ENCODE measurements at regions not wholly inside any gene's neighbourhood (a gene's known extent, or its start where the extent isn't known, plus 50 kb on each side); places are given as distances from the start of the nearest gene placed in this dataset.

DNA sequence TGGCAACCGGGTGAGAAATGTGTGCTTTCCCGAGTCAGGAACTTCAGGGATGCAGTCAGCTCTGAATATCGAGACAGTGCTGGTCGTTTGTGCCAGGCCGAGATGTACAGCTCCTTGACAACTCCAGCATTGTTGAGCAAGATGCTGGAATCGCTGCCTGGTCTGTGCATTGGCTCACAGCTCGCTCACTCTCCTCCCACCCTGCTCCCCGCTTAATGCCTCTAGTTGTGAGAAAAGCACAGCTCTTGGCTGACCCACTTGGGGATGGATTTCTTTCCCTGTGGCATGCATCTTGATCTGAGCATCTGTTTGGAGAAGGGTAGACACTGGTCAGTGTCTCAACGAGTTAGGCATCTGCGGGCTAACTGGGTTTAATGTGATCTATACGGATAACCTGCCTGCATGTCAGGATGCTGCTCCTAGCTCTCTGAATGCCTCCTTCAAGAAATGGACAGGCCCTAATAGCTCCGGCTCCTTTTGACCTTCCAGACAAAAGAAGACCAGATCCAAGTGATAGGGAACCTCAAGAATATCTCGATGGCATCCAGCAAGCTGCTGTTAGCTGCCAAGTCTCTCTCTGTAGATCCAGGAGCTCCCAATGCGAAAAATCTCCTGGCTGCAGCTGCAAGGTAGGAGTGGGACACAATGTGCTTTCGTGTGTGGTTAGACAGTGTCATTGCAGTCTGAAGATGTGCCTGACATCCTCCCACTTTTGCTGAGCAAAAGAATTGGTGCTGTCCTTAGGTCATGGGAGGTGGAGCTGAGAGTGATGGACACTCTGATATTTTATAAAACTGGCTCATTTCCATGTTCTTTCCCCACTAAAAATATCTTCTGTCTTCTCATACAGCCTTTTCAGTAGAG is 302.2 kb upstream of the TPM1 start:
- H3K4me2 ChIP-seq (ENCODE audit: insufficient read depth, low read length, poor library complexity, severe bottlenecking) = no peak overlapping the region
- H3K4me1 ChIP-seq (ENCODE audit: control insufficient read depth in 2 of 2, insufficient read depth in 1 of 2, low read depth in 1 of 2, low read length in 2 of 2) = peaks cover 13 to 23% of the 10 kb centered on the region in 2 donors
- no peak overlapping the region for H4K91ac ChIP-seq (ENCODE audit: low read depth, low read length, poor library complexity)
- H3K23ac ChIP-seq (ENCODE audit: low read depth, low read length, poor library complexity) = no peak overlapping the region
- no peak overlapping the region for H3K14ac ChIP-seq (ENCODE audit: low read length)
- WGBS, 2 donors (ENCODE audit: extremely low coverage in 2 of 2, insufficient read length in 2 of 2, insufficient replicate concordance in 1 of 2) = no CpG with 5 or more reads among the region's 15 CpGs
- no peak for DNase-seq (ENCODE audit: low spot score)
- H2BK12ac ChIP-seq (ENCODE audit: low read length) = no peak overlapping the region
- no peaks in the 10 kb centered on the region for H3K9me3 ChIP-seq (replicated peaks in 1 of 2; ENCODE audit: control insufficient read depth in 2 of 2, insufficient read depth in 1 of 2, low read depth in 1 of 2, low read length in 2 of 2)
- peaks cover 0 to 5% of the 10 kb centered on the region in 2 donors for H3K36me3 ChIP-seq (replicated peaks in 1 of 2; ENCODE audit: control insufficient read depth in 2 of 2, insufficient read depth in 2 of 2, low read length in 2 of 2)
- H3K4ac ChIP-seq (ENCODE audit: low read length) = no peak overlapping the region
- H3K9ac ChIP-seq (ENCODE audit: low read depth, low read length, poor library complexity) = no peak overlapping the region
- no peak overlapping the region for H2BK15ac ChIP-seq (ENCODE audit: low read length)
- H2AK5ac ChIP-seq (ENCODE audit: low read depth, low read length) = peak overlapping the region; percentile 30
- H3K79me1 ChIP-seq (ENCODE audit: low read depth, low read length) = no peaks in the 10 kb centered on the region
- H2BK120ac ChIP-seq (ENCODE audit: low read depth, low read length) = no peak overlapping the region
- H4K8ac ChIP-seq (ENCODE audit: low read depth, low read length) = no peak overlapping the region
- H3K18ac ChIP-seq (ENCODE audit: low read length) = peak overlapping the region; percentile 58
- no peak overlapping the region for H2BK5ac ChIP-seq (ENCODE audit: low read length)
- H2AFZ ChIP-seq (ENCODE audit: low read length) = no peak overlapping the region
- H3K27me3 ChIP-seq (ENCODE audit: control insufficient read depth in 3 of 3, insufficient read depth in 3 of 3, low read depth in 1 of 3, low read length in 3 of 3) = no peaks in the 10 kb centered on the region
- H3K27ac ChIP-seq (replicated peaks; ENCODE audit: low read length) = no peak overlapping the region
- H3K4me3 ChIP-seq (ENCODE audit: low read length in 2 of 2) = no peak overlapping the region

DNA sequence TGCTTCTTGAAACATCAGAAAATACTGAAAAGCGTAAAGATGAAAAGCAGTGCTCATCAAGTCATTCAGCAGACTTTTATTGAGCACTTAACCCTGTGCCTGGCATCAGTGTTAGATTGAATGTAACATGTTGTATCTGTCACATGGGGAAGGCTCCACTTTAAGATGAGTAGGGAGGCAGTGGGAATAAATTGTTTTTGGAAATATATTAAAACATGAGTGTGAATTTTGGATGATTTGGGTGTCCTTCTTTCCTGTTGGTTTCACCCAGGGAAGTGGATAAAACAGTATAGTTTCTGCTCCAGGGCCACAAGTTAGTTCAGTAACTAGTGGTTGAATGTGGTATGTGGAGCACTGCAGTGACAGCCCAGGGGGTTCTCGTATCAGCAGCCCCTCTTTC is 301.4 kb upstream of the TPM1 start:
- DNase-seq (ENCODE audit: low spot score) = no peak
- H2BK120ac ChIP-seq (ENCODE audit: low read depth, low read length) = no peak overlapping the region
- H3K18ac ChIP-seq (ENCODE audit: low read length) = no peak overlapping the region
- H3K79me1 ChIP-seq (ENCODE audit: low read depth, low read length) = no peaks in the 10 kb centered on the region
- H3K4ac ChIP-seq (ENCODE audit: low read length) = no peak overlapping the region
- H3K4me3 ChIP-seq (ENCODE audit: low read length in 2 of 2) = no peak overlapping the region
- no CpG with 5 or more reads among the region's 2 CpGs for whole genome bisulfite sequencing, 2 donors (ENCODE audit: extremely low coverage in 2 of 2, insufficient read length in 2 of 2, insufficient replicate concordance in 1 of 2)
- no peak overlapping the region for H2AK5ac ChIP-seq (ENCODE audit: low read depth, low read length)
- no peak overlapping the region for H3K27ac ChIP-seq (replicated peaks; ENCODE audit: low read length)
- H3K9ac ChIP-seq (ENCODE audit: low read depth, low read length, poor library complexity) = no peak overlapping the region
- H3K36me3 ChIP-seq (replicated peaks in 1 of 2; ENCODE audit: control insufficient read depth in 2 of 2, insufficient read depth in 2 of 2, low read length in 2 of 2) = peaks cover 0 to 5% of the 10 kb centered on the region in 2 donors
- no peak overlapping the region for H2BK12ac ChIP-seq (ENCODE audit: low read length)
- H4K91ac ChIP-seq (ENCODE audit: low read depth, low read length, poor library complexity) = no peak overlapping the region
- H3K4me2 ChIP-seq (ENCODE audit: insufficient read depth, low read length, poor library complexity, severe bottlenecking) = no peak overlapping the region
- H3K14ac ChIP-seq (ENCODE audit: low read length) = no peak overlapping the region
- no peak overlapping the region for H2AFZ ChIP-seq (ENCODE audit: low read length)
- no peak overlapping the region for H4K8ac ChIP-seq (ENCODE audit: low read depth, low read length)
- no peak overlapping the region for H2BK5ac ChIP-seq (ENCODE audit: low read length)
- H2BK15ac ChIP-seq (ENCODE audit: low read length) = no peak overlapping the region
- no peaks in the 10 kb centered on the region for H3K9me3 ChIP-seq (replicated peaks in 1 of 2; ENCODE audit: control insufficient read depth in 2 of 2, insufficient read depth in 1 of 2, low read depth in 1 of 2, low read length in 2 of 2)
- H3K27me3 ChIP-seq (ENCODE audit: control insufficient read depth in 3 of 3, insufficient read depth in 3 of 3, low read depth in 1 of 3, low read length in 3 of 3) = no peaks in the 10 kb centered on the region
- no peak overlapping the region for H3K23ac ChIP-seq (ENCODE audit: low read depth, low read length, poor library complexity)
- peaks cover 13 to 23% of the 10 kb centered on the region in 2 donors for H3K4me1 ChIP-seq (ENCODE audit: control insufficient read depth in 2 of 2, insufficient read depth in 1 of 2, low read depth in 1 of 2, low read length in 2 of 2)

DNA sequence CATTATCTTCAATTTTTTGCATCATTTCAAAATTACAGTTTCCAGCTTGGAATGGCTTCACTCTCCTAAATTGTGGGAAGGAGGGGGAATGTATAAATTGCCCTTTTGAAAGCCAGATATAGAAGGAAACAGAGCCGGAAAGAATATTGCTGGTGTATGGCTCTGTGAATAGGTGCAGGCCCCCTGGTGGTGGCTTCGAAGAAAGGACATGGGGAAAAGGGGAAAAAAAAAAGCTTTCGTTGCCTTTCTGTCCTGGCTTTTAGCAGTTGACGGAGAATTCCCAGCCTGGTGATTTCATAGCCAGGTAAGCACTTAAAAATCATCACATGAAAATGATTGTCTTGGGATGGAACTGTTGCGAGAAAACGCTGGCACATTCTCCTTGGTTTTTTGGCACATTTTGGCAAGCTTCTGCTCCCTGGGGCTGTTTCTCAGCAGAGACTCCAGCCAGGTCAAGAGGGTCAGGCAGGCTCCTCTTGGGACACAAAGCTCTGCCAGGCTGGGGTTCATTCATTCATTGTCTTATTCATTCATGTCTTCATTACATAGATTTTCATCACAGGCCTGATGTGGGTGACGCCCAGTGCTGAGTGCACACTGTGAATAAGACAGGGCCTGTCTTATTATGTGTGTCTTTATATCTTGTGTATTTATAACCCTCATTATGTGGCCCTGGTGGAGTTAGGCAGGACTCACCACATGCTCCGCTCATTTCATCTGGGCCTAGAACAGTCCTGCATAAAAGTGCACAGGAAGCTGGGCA is 300.0 kb upstream of the TPM1 start:
- Histone ChIP-seq H3K4ac (ENCODE audit: low read length) (no peak overlapping the region), H3K79me1 (ENCODE audit: low read depth, low read length) (no peaks in the 10 kb centered on the region), H2AFZ (ENCODE audit: low read length) (peak overlapping the region; percentile 30), H3K14ac (ENCODE audit: low read length) (no peak overlapping the region), H3K4me2 (ENCODE audit: insufficient read depth, low read length, poor library complexity, severe bottlenecking) (peak overlapping the region; percentile 43), H3K27ac (replicated peaks; ENCODE audit: low read length) (peak overlapping the region; percentile 33), H3K18ac (ENCODE audit: low read length) (no peak overlapping the region), H3K9me3 (replicated peaks in 1 of 2; ENCODE audit: control insufficient read depth in 2 of 2, insufficient read depth in 1 of 2, low read depth in 1 of 2, low read length in 2 of 2) (no peaks in the 10 kb centered on the region), H3K27me3 (ENCODE audit: control insufficient read depth in 3 of 3, insufficient read depth in 3 of 3, low read depth in 1 of 3, low read length in 3 of 3) (no peaks in the 10 kb centered on the region), H3K36me3 (replicated peaks in 1 of 2; ENCODE audit: control insufficient read depth in 2 of 2, insufficient read depth in 2 of 2, low read length in 2 of 2) (peaks cover 0 to 5% of the 10 kb centered on the region in 2 donors), H2BK12ac (ENCODE audit: low read length) (no peak overlapping the region), H2BK15ac (ENCODE audit: low read length) (no peak overlapping the region), H3K4me1 (ENCODE audit: control insufficient read depth in 2 of 2, insufficient read depth in 1 of 2, low read depth in 1 of 2, low read length in 2 of 2) (peaks cover 13 to 23% of the 10 kb centered on the region in 2 donors), H3K9ac (ENCODE audit: low read depth, low read length, poor library complexity) (no peak overlapping the region), H2AK5ac (ENCODE audit: low read depth, low read length) (no peak overlapping the region), H3K4me3 (ENCODE audit: low read length in 2 of 2) (no peak overlapping the region), H4K8ac (ENCODE audit: low read depth, low read length) (no peak overlapping the region), H3K23ac (ENCODE audit: low read depth, low read length, poor library complexity) (no peak overlapping the region), H4K91ac (ENCODE audit: low read depth, low read length, poor library complexity) (no peak overlapping the region), H2BK5ac (ENCODE audit: low read length) (no peak overlapping the region), H2BK120ac (ENCODE audit: low read depth, low read length) (no peak overlapping the region)
- WGBS, 2 donors (ENCODE audit: extremely low coverage in 2 of 2, insufficient read length in 2 of 2, insufficient replicate concordance in 1 of 2) = no CpG with 5 or more reads among the region's 8 CpGs
- DNase-seq (ENCODE audit: low spot score) = peak; percentile 67

DNA sequence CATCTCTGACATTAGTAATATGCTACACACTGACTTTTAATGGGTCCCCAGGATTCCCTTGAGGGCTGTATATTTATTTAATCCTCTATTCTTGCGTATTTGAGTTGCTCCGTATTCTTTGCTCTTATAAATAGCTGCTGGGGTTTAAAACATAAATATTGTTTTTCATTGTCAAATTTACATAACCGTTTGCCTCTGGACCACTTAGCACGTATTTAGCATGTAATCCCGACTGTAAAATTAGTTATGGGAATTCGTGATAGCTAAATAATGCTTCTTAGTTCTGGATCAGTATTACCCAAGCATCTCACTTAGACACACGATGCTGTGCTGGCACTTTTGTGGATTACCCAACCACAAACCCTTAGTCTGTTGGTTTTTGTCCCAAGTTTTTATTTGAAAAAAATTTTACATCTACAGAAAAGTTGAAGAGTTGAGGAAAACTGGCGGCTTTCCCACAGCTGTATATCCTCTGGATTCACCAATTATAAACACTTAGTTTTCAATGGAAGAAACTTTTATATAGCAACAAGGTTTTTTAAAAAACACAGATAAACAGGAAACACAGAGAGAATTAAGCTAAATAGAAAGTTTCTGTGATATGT is 296.8 kb upstream of the TPM1 start:
- WGBS, 2 donors (ENCODE audit: extremely low coverage in 2 of 2, insufficient read length in 2 of 2, insufficient replicate concordance in 1 of 2) = no CpG with 5 or more reads among the region's 8 CpGs
- Histone ChIP-seq H2AFZ (ENCODE audit: low read length) (no peak overlapping the region), H3K27me3 (ENCODE audit: control insufficient read depth in 3 of 3, insufficient read depth in 3 of 3, low read depth in 1 of 3, low read length in 3 of 3) (no peaks in the 10 kb centered on the region), H2BK15ac (ENCODE audit: low read length) (no peak overlapping the region), H3K4me3 (ENCODE audit: low read length in 2 of 2) (no peak overlapping the region), H4K91ac (ENCODE audit: low read depth, low read length, poor library complexity) (no peak overlapping the region), H3K4me2 (ENCODE audit: insufficient read depth, low read length, poor library complexity, severe bottlenecking) (no peak overlapping the region), H4K8ac (ENCODE audit: low read depth, low read length) (no peak overlapping the region), H3K18ac (ENCODE audit: low read length) (no peak overlapping the region), H2BK120ac (ENCODE audit: low read depth, low read length) (no peak overlapping the region), H3K14ac (ENCODE audit: low read length) (no peak overlapping the region), H3K27ac (replicated peaks; ENCODE audit: low read length) (no peak overlapping the region), H3K4ac (ENCODE audit: low read length) (no peak overlapping the region), H3K23ac (ENCODE audit: low read depth, low read length, poor library complexity) (no peak overlapping the region), H3K9me3 (replicated peaks in 1 of 2; ENCODE audit: control insufficient read depth in 2 of 2, insufficient read depth in 1 of 2, low read depth in 1 of 2, low read length in 2 of 2) (no peaks in the 10 kb centered on the region), H2BK12ac (ENCODE audit: low read length) (no peak overlapping the region), H3K4me1 (ENCODE audit: control insufficient read depth in 2 of 2, insufficient read depth in 1 of 2, low read depth in 1 of 2, low read length in 2 of 2) (peaks cover 15 to 16% of the 10 kb centered on the region in 2 donors), H3K36me3 (replicated peaks in 1 of 2; ENCODE audit: control insufficient read depth in 2 of 2, insufficient read depth in 2 of 2, low read length in 2 of 2) (no peaks in the 10 kb centered on the region), H2BK5ac (ENCODE audit: low read length) (no peak overlapping the region), H3K79me1 (ENCODE audit: low read depth, low read length) (no peaks in the 10 kb centered on the region), H2AK5ac (ENCODE audit: low read depth, low read length) (no peak overlapping the region), H3K9ac (ENCODE audit: low read depth, low read length, poor library complexity) (no peak overlapping the region)
- no peak for DNase-seq (ENCODE audit: low spot score)
